Activated CD8-positive, alpha-beta memory T cell treated with anti-CD3 and anti-CD28 coated beads, Interleukin-2, amount 50 U/mL, for 48 hours (primary cell): ENCODE measurements at regions not wholly inside any gene's neighbourhood (a gene's known extent, or its start where the extent isn't known, plus 50 kb on each side); places are given as distances from the start of the nearest gene placed in this dataset.

Experiments
- DNase-seq: peaks from one replicate; pipeline ENCODE4 v3.0.0-alpha.2; 2020

- no peak for DNase-seq
These were observed 207.9 kb upstream of the HDAC4 start for GRCh38 chr2:239608723-239609122.

- DNase-seq = no peak
These were observed 207.4 kb upstream of the HDAC4 start for GRCh38 chr2:239608260-239608659.

GRCh38 chr2:239607517-239608191 is 206.8 kb upstream of the HDAC4 start:
- DNase-seq = peak; percentile 36

- DNase-seq = no peak
These were observed 206.1 kb upstream of the HDAC4 start for GRCh38 chr2:239606741-239607516.

- no peak for DNase-seq
These were observed 205.2 kb upstream of the HDAC4 start for GRCh38 chr2:239605976-239606375.

GRCh38 chr2:239605409-239605808 is 204.6 kb upstream of the HDAC4 start:
- DNase-seq = no peak

GRCh38 chr2:239604861-239605260 is 204.0 kb upstream of the HDAC4 start:
- no peak for DNase-seq

GRCh38 chr2:239603411-239604356 is 202.9 kb upstream of the HDAC4 start:
- DNase-seq = peak; percentile 29

- peak; percentile 43 for DNase-seq
These were observed 201.8 kb upstream of the HDAC4 start for GRCh38 chr2:239602290-239603282.

- DNase-seq = no peak
These were observed 201.1 kb upstream of the HDAC4 start for GRCh38 chr2:239601880-239602279.

- DNase-seq = peak; percentile 42
These were observed 200.5 kb upstream of the HDAC4 start for GRCh38 chr2:239601201-239601851.

- peak; percentile 30 for DNase-seq
These were observed 199.8 kb upstream of the HDAC4 start for GRCh38 chr2:239600650-239601049.

GRCh38 chr2:239600001-239600593 is 199.3 kb upstream of the HDAC4 start:
- DNase-seq = peak; percentile 35

GRCh38 chr2:239599299-239599698 is 198.5 kb upstream of the HDAC4 start:
- DNase-seq = peak; percentile 41

GRCh38 chr2:239598732-239599090 is 197.9 kb upstream of the HDAC4 start:
- peak; percentile 33 for DNase-seq

GRCh38 chr2:239598011-239598731 is 197.4 kb upstream of the HDAC4 start:
- DNase-seq = peak; percentile 54

- DNase-seq = peak; percentile 46
These were observed 196.4 kb upstream of the HDAC4 start for GRCh38 chr2:239597216-239597615.

- DNase-seq = no peak
These were observed 196.0 kb upstream of the HDAC4 start for GRCh38 chr2:239596792-239597191.

GRCh38 chr2:239596253-239596652 is 195.4 kb upstream of the HDAC4 start:
- DNase-seq = peak; percentile 34

- DNase-seq = no peak
These were observed 194.9 kb upstream of the HDAC4 start for GRCh38 chr2:239595726-239596125.
